ENCODE measurements at regions not wholly inside any gene's neighbourhood (a gene's known extent, or its start where the extent isn't known, plus 50 kb on each side); places are given as distances from the start of the nearest gene placed in this dataset.

DNA sequence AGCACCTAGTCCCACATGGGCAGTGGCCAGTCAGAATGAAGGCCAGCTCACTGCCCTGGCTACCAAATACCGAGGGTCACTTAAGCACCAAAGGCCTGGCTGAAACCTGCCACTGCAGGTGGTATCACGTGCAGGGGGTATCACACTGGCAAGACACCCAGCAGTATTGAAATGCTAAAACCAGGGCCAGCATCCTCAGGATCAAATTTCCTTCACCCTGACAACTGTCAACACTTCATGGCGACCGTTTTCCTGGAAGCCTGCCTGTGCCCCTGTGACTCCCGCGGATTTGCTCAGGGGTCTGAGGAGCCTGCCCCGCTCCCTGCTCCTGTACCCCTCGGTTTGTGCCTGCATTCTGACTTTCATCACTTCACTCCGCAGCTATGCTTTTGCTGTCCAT, 151.1 kb downstream of the TTLL2 start:
- no peaks in the 10 kb centered on the region for H3K9me3 ChIP-seq
- 23 to 40% methylated on average over 9 of the region's 9 CpGs for WGBS, 2 donors
- intact Hi-C loops (cut with DNase I), result no loop called here

GRCh38 chr6:167476844-167477595, 152.1 kb downstream of the TTLL2 start:
- Histone ChIP-seq H3K27me3 (peaks cover 0 to 12% (median 0%) of the 10 kb centered on the region in 7 donors), H3K9me3 (no peaks in the 10 kb centered on the region), H3K27ac (no peak overlapping the region), H3K4me1 (peaks cover 0 to 30% (median 16%) of the 10 kb centered on the region in 9 donors), H3K4me3 (no peak overlapping the region), H3K36me3 (no peaks in the 10 kb centered on the region)
- no peak for ATAC-seq
- TF ChIP-seq, protein P1, sequence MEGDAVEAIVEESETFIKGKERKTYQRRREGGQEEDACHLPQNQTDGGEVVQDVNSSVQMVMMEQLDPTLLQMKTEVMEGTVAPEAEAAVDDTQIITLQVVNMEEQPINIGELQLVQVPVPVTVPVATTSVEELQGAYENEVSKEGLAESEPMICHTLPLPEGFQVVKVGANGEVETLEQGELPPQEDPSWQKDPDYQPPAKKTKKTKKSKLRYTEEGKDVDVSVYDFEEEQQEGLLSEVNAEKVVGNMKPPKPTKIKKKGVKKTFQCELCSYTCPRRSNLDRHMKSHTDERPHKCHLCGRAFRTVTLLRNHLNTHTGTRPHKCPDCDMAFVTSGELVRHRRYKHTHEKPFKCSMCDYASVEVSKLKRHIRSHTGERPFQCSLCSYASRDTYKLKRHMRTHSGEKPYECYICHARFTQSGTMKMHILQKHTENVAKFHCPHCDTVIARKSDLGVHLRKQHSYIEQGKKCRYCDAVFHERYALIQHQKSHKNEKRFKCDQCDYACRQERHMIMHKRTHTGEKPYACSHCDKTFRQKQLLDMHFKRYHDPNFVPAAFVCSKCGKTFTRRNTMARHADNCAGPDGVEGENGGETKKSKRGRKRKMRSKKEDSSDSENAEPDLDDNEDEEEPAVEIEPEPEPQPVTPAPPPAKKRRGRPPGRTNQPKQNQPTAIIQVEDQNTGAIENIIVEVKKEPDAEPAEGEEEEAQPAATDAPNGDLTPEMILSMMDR (IDR thresholded peaks at IDR 0.05), result no peak
- intact Hi-C loops (cut with DNase I), result no loop called here
- 88 to 97% methylated on average over 16 of the region's 16 CpGs for WGBS, 2 donors
- no peak for DNase-seq

More for the DNA sequence above, 151.1 kb downstream of the TTLL2 start:
- TF ChIP-seq, protein P1 (IDR thresholded peaks at IDR 0.05), result no peak
- no peak for ATAC-seq
- Histone ChIP-seq H3K4me3 (no peak overlapping the region), H3K4me1 (peaks cover 0 to 23% (median 15%) of the 10 kb centered on the region in 9 donors), H3K27me3 (peaks cover 0 to 12% (median 0%) of the 10 kb centered on the region in 7 donors), H3K36me3 (no peaks in the 10 kb centered on the region), H3K27ac (no peak overlapping the region)
- DNase-seq, result no peak

DNA sequence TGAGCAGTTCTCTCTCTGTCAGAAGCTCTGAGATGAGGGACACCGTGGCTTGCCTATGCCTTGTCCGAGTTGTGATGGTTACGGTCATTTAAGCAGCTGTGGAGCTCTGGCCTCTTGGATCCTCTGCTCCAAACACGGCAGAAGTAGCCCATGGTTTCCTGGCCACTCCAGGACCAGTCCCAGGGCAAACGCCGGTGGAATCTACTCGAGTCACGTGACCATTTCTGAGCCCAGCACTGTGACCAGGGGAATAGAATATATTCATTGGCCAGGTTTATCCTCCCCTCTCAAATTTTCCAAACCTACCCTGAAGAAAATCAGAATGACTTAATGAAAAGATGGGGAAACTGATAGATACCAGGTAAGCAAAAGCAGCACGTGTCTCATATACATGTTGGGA, 152.8 kb downstream of the TTLL2 start:
- no peaks in the 10 kb centered on the region for H3K36me3 ChIP-seq
- ATAC-seq, result no peak
- TF ChIP-seq, protein P1 (IDR thresholded peaks at IDR 0.05), result no peak
- intact Hi-C loops (cut with DNase I), result no loop called here
- 93 to 95% methylated on average over 9 of the region's 9 CpGs for WGBS, 2 donors
- no peak overlapping the region for H3K27ac ChIP-seq
- no peak overlapping the region for H3K4me3 ChIP-seq
- DNase-seq, result no peak
- H3K9me3 ChIP-seq, result no peaks in the 10 kb centered on the region
- peaks cover 0 to 12% (median 0%) of the 10 kb centered on the region in 7 donors for H3K27me3 ChIP-seq
- H3K4me1 ChIP-seq, result peaks cover 0 to 34% (median 16%) of the 10 kb centered on the region in 9 donors

- intact Hi-C loops (cut with DNase I), result no loop called here
- H3K9me3 ChIP-seq, result no peaks in the 10 kb centered on the region
- H3K4me3 ChIP-seq, result peak overlapping the region in 1 of 10 donors; percentile 26
- WGBS, 2 donors, result 85 to 86% methylated on average over 4 of the region's 4 CpGs
- DNase-seq, result no peak
- H3K27ac ChIP-seq, result peak overlapping the region in 7 of 10 donors; percentile 38 to 74 (median 53)
- peaks cover 0 to 34% (median 16%) of the 10 kb centered on the region in 9 donors for H3K4me1 ChIP-seq
- TF ChIP-seq, protein P1 (IDR thresholded peaks at IDR 0.05), result no peak
- H3K36me3 ChIP-seq, result no peaks in the 10 kb centered on the region
- no peak for ATAC-seq
- peaks cover 0 to 12% (median 0%) of the 10 kb centered on the region in 7 donors for H3K27me3 ChIP-seq
These were observed 154.4 kb downstream of the TTLL2 start for GRCh38 chr6:167479301-167479700.
